Heart left ventricle (tissue), 16 donors: ENCODE measurements at regions not wholly inside any gene's neighbourhood (a gene's known extent, or its start where the extent isn't known, plus 50 kb on each side); places are given as distances from the start of the nearest gene placed in this dataset.
A peak's percentile ranks its signal among the peaks of the same experiment; 100 is the strongest.
"Not testable (repeated sequence)": the region's sequence is repeated elsewhere in the genome, so short reads cannot be mapped to it uniquely, and the experiment has no call there.

Source experiments
- ATAC-seq, 4 donors: fragments of 200-7000 bp; cut with Tn5 transposase; one replicate each; pipeline ENCODE4 v1.9.1; 2020 to 2022; ENCODE audit warnings: moderate library complexity in 4 of 4, mild to moderate bottlenecking in 3 of 4, moderate number of reproducible peaks in 1 of 4
- DNase-seq, 5 donors: peaks; one replicate each; pipeline ENCODE4 v3.0.0-alpha.2; 2020
- H3K27ac ChIP-seq, 12 donors: fragments of 200-600 bp; sonication (generic) in 4 of 12; one replicate each; pipeline versions ENCODE4 v1.5.0 to v1.8.0; 2016 to 2022; ENCODE audit warnings: mild to moderate bottlenecking in 2 of 12
- H3K27me3 ChIP-seq, 9 donors: fragments of 200-600 bp; sonication (generic) in 2 of 9; one replicate each; pipeline versions ENCODE4 v1.5.1 to v1.8.0; 2016 to 2022; ENCODE audit warnings: mild to moderate bottlenecking in 3 of 9
- H3K36me3 ChIP-seq, 9 donors: fragments of 200-600 bp; sonication (generic) in 2 of 9; one replicate each; pipeline versions ENCODE4 v1.5.0 to v1.8.0; 2018 to 2022; ENCODE audit warnings: mild to moderate bottlenecking in 2 of 9
- H3K4me1 ChIP-seq, 12 donors: fragments of 200-600 bp; sonication (generic) in 4 of 12; one replicate each; pipeline versions ENCODE4 v1.5.0 to v1.8.0; 2016 to 2022; ENCODE audit warnings: mild to moderate bottlenecking in 3 of 12
- H3K4me3 ChIP-seq, 12 donors: fragments of 200-600 bp; sonication (generic) in 4 of 12; one replicate each; pipeline versions ENCODE4 v1.5.0 to v1.8.0; 2017 to 2022; ENCODE audit warnings: mild to moderate bottlenecking in 9 of 12, moderate library complexity in 4 of 12
- H3K9me3 ChIP-seq, 12 donors: fragments of 200-600 bp; sonication (generic) in 4 of 12; one replicate each; pipeline versions ENCODE4 v1.5.0 to v1.8.0; 2016 to 2022; ENCODE audit warnings: mild to moderate bottlenecking in 1 of 12
- POLR2A ChIP-seq, 2 donors: fragments of 450-650 bp; IDR thresholded peaks; one replicate each; pipeline ENCODE4 v1.6.1; 2017; ENCODE audit warnings: antibody characterized with exemption in 2 of 2, mild to moderate bottlenecking in 2 of 2, moderate library complexity in 2 of 2
- WGBS, 4 donors: extraction: QIAGEN DNeasy Blood & Tissue Kit in 2 of 4; methylation state at CpG; one replicate each; pipeline versions ENCODE4 v1.1.5 to v1.1.7; 2013 to 2018; 5-methylcytosine and 5-hydroxymethylcytosine counted together
- intact Hi-C, 10 donors: fragments of 100-400 bp; cut with DNase I; formaldehyde crosslinking; loops; one replicate each; pipeline versions ENCODE4 v1.11.1 to v1.14.2; 2022
- TF ChIP-seq, protein P1 (sequence below), 12 donors: fragments of 200-600 bp; sonication (generic) in 4 of 12; IDR thresholded peaks; one replicate each; pipeline versions ENCODE4 v1.5.0 to v1.8.0; 2018 to 2022; ENCODE audit warnings: antibody characterized with exemption in 12 of 12, mild to moderate bottlenecking in 5 of 12
- donor health status: ischemic (EF 13 %, LVEDD 7.1; RV severe dilation, severe dysfunction).
- donor health status: healthy with polysubstance abuse.
- donor health status: DM: no; HTN: yes; CAD: no.
- donor health status: DM: no; HTN: no; CAD: no.
- donor health status: ischemic (EF 25% LVEDD 6.9; RV normal size, moderate dysfunction).
- donor health status: ischemic (EF 25% LVEDD 5.7; RV mildly dilated, moderate dysfunction).
- donor health status: healthy.
- donor health status: DM: yes; HTN: yes; CAD: no.
- donor health status: ischemic (EF 35%, LVEDD 5.7; RV mildly dilated, moderate dysfunction).
- donor health status: nonischemic (EF 11% LVEDD 7.7; RV severe dilation, severe dysfunction).
- donor health status: DM: yes; HTN: yes; CAD: no.
- donor health status: PGD.
- donor health status: ischemic (EF 29% LVEDD 5.4; RV normal size, mild dysfunction).
- donor health status: nonischemic (EF 23%, LVEDD 6.1; RV moderate dilation, normal function).

DNA sequence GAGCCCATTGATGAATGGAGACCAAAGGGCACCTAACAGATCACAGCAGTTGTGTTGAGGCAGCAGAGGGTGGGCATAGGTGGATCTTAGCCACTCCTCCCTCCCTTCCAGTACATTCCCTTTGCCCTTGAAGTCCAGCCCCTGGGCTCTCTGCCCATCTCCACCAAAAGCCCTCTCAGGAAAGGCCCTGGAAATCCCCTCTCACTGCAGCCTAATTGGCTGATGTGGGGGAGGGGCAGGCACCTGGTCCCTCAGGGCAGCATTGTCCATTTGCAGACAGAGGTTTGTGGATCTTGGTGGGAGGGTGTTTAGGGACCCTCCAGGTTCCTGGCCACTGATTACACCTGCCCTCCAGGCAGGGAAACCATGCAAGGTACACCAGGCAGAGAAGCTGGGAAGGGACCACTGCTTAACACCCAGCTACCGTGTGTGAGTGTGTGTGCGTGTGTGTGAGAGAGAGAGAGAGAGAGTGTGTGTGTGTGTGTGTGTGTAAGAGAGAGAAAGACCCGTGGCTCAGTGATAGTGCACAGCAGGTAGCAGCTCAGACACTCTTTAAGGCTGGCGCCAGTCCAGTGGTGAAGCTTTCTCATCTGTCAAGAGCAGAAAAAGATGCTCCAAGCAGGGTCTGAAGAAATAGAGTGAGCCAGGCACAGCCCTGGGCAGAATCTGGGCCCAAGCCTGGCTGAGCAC lies 71.1 kb downstream of the MATN1 start:
- peak in 1 of 5 donors; percentile 13 for DNase-seq
- no peaks in the 10 kb centered on the region for H3K9me3 ChIP-seq
- H3K36me3 ChIP-seq = no peaks in the 10 kb centered on the region
- H3K4me1 ChIP-seq = peaks cover 0 to 9% (median 0%) of the 10 kb centered on the region in 12 donors
- TF ChIP-seq POLR2A (IDR thresholded peaks at IDR 0.05) = no peak
- TF ChIP-seq, protein P1, sequence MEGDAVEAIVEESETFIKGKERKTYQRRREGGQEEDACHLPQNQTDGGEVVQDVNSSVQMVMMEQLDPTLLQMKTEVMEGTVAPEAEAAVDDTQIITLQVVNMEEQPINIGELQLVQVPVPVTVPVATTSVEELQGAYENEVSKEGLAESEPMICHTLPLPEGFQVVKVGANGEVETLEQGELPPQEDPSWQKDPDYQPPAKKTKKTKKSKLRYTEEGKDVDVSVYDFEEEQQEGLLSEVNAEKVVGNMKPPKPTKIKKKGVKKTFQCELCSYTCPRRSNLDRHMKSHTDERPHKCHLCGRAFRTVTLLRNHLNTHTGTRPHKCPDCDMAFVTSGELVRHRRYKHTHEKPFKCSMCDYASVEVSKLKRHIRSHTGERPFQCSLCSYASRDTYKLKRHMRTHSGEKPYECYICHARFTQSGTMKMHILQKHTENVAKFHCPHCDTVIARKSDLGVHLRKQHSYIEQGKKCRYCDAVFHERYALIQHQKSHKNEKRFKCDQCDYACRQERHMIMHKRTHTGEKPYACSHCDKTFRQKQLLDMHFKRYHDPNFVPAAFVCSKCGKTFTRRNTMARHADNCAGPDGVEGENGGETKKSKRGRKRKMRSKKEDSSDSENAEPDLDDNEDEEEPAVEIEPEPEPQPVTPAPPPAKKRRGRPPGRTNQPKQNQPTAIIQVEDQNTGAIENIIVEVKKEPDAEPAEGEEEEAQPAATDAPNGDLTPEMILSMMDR (IDR thresholded peaks at IDR 0.05) = no peak
- WGBS, 4 donors = 46 to 66% (median 53%) methylated on average over 4 of the region's 4 CpGs
- H3K4me3 ChIP-seq = no peak overlapping the region
- H3K27me3 ChIP-seq = peaks cover 0 to 24% (median 6%) of the 10 kb centered on the region in 9 donors
- H3K27ac ChIP-seq = no peak overlapping the region
- intact Hi-C loops = no loop called here
- ATAC-seq = no peak

DNA sequence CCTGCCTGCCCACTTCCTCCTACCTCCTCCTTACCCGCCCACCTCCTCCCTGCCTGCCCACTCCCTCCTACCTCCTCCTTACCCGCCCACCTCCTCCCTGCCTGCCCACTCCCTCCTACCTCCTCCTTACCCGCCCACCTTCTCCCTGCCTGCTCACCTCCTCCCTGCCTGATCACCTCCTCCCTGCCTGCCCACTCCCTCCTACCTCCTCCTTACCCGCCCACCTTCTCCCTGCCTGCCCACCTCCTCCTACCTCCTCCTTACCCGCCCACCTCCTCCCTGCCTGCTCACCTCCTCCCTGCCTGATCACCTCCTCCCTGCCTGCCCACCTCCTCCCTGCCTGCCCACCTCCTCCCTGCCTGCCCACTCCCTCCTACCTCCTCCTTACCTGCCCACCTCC lies 72.0 kb downstream of the MATN1 start:
- H3K27ac ChIP-seq, H3K4me1 ChIP-seq, H3K4me3 ChIP-seq, H3K9me3 ChIP-seq, H3K36me3 ChIP-seq, intact Hi-C loops, ATAC-seq: not testable (repeated sequence)
- peak in 1 of 5 donors; percentile 9 for DNase-seq
- 67 to 70% (median 68%) methylated on average over 5 of the region's 5 CpGs for whole genome bisulfite sequencing, 4 donors
- H3K27me3 ChIP-seq = peaks cover 0 to 28% (median 7%) of the 10 kb centered on the region in 9 donors

DNA sequence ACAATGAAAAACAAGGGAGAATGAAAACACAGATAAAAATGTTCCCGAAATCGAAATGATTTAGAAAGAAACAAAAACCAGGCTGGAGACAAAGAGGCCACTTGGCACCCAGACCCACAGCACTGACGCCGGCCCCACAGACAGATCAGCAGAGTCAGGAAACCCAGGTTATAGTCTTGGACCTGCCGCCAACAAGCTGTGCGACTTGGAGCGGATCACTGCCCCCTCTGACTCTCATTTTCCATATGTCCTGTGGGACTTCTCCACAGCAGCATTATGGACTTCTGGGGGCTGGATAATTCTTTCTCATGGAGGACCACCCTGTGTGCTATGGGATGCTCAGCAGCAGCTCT lies 72.4 kb downstream of the MATN1 start:
- Histone ChIP-seq H3K4me1 (peaks cover 0 to 4% (median 0%) of the 10 kb centered on the region in 12 donors), H3K27ac (no peak overlapping the region), H3K9me3 (no peaks in the 10 kb centered on the region), H3K27me3 (peaks cover 0 to 30% (median 8%) of the 10 kb centered on the region in 9 donors), H3K36me3 (no peaks in the 10 kb centered on the region), H3K4me3 (no peak overlapping the region)
- ATAC-seq (no peak), DNase-seq (no peak)
- no peak for TF ChIP-seq POLR2A (IDR thresholded peaks at IDR 0.05)
- TF ChIP-seq, protein P1 (IDR thresholded peaks at IDR 0.05) = no peak
- intact Hi-C loops = no loop called here
- WGBS, 4 donors = 53 to 73% (median 66%) methylated on average over 7 of the region's 7 CpGs

DNA sequence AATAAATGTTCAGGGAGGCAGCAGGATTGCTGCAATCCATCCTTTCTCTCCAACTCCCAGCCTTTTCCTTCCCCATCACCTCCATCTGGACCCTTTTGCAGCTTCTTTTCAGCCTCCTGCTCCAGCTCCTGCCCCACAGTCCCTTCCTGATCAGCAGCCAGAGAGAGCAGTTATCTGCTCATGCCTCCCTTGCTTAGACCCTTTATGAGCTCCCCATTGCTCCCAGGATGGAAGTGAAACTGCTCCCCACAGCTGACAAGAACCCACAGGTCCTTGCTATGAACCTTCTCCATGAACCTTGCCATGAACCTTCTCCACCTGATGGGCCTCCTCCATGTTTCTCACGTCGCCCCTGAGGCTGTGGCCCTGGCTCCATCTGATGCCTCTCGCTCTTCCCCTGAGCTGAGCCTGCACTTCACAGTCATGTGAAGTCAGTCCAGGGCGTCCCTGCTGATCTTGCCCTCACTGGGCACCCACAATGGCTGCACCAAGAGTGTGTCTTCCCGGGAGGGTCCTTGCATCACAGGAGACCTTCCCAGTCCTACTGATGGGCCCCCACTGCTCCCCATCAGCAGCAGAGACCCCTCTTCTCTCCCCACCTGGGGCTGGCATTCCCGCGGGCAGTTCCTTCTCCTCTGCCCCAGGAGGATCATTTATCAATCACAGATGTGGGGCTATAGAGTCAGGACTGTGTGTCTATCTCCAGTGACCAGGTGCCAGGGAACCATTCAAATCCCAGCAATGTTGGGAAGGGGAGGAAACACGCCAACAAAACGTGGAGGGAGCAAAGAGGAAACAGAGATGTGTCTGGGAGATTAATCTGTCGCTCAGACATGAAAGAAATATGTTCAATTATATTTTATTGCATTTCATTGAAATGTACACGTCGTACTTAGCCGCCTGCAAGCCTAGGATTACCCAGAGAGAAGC lies 73.1 kb downstream of the MATN1 start:
- ATAC-seq = no peak
- no peaks in the 10 kb centered on the region for H3K9me3 ChIP-seq
- 61 to 68% (median 64%) methylated on average over 13 of the region's 13 CpGs for WGBS, 4 donors
- peaks cover 0 to 35% (median 10%) of the 10 kb centered on the region in 9 donors for H3K27me3 ChIP-seq
- no peak for DNase-seq
- intact Hi-C loops = no loop called here
- no peaks in the 10 kb centered on the region for H3K4me1 ChIP-seq
- no peak for TF ChIP-seq POLR2A (IDR thresholded peaks at IDR 0.05)
- TF ChIP-seq, protein P1 (IDR thresholded peaks at IDR 0.05) = no peak
- H3K4me3 ChIP-seq = no peak overlapping the region
- no peak overlapping the region for H3K27ac ChIP-seq
- no peaks in the 10 kb centered on the region for H3K36me3 ChIP-seq
